WERI-Rb-1 (cell line): ENCODE measurements at regions not wholly inside any gene's neighbourhood (a gene's known extent, or its start where the extent isn't known, plus 50 kb on each side); places are given as distances from the start of the nearest gene placed in this dataset.

Experiments used
- DNase-seq: peaks from one replicate; pipeline ENCODE4 v3.0.0-alpha.2; 2020
- H3K27ac ChIP-seq: fragments of 250-450 bp; sonication (Bioruptor Pico); 2 replicates; pipeline ENCODE4 v1.5.1; 2020; ENCODE audit warnings: mild to moderate bottlenecking, moderate library complexity
- H3K27me3 ChIP-seq: fragments of 250-450 bp; sonication (Bioruptor Pico); 2 replicates; pipeline ENCODE4 v1.5.1; 2021; ENCODE audit warnings: mild to moderate bottlenecking, low read depth, moderate library complexity; ENCODE audit not compliant: insufficient read depth, severe bottlenecking
- H3K36me3 ChIP-seq: fragments of 250-450 bp; sonication (Bioruptor Pico); 2 replicates; pipeline ENCODE4 v1.5.1; 2020; ENCODE audit warnings: mild to moderate bottlenecking, moderate library complexity
- H3K4me3 ChIP-seq: 2 replicates; pipeline ENCODE4 v1.5.1; 2011; ENCODE audit warnings: low read depth, mild to moderate bottlenecking, control low read depth, low read length
- H3K9me3 ChIP-seq: fragments of 250-450 bp; sonication (Bioruptor Pico); 2 replicates; pipeline ENCODE4 v1.5.1; 2021; ENCODE audit warnings: mild to moderate bottlenecking, moderate library complexity; ENCODE audit not compliant: severe bottlenecking
- TF ChIP-seq, protein P1 (sequence below): IDR thresholded peaks from 2 replicates; pipeline ENCODE4 v1.5.1; 2011; ENCODE audit warnings: low read depth, mild to moderate bottlenecking, control low read depth, inconsistent platforms, low read length

DNA sequence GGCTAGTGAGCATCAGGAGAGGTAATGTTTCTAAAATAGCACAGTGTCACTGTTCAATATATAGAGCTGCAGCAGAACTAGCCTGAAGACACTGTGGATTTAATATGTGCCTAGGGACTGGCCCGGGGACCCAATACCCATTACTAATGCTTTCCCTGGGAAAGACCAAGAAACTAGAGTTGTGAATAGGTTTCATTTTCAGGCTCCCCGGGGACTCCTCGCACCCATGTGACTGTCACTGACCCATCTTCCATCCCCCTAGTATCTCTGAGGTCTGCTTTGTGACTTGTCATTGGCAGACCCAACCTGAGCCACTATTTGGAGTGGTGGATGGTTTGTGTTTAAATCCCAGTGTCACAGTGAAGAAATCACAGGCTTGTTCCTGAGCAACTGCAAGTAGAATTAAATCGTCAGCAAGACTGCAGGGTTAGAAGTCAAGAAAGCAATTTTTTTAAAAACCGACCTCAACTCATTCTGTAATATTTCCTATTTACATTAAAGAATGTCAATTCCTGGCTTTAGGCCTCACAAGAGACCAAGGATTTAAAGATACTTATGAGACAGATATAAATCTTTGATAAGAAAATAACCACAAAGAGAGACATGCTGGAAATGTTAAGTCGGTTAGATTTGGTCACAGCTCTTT is 130.0 kb upstream of the TNR start:
- no peaks in the 10 kb centered on the region for H3K9me3 ChIP-seq
- no peak for DNase-seq
- TF ChIP-seq, protein P1, sequence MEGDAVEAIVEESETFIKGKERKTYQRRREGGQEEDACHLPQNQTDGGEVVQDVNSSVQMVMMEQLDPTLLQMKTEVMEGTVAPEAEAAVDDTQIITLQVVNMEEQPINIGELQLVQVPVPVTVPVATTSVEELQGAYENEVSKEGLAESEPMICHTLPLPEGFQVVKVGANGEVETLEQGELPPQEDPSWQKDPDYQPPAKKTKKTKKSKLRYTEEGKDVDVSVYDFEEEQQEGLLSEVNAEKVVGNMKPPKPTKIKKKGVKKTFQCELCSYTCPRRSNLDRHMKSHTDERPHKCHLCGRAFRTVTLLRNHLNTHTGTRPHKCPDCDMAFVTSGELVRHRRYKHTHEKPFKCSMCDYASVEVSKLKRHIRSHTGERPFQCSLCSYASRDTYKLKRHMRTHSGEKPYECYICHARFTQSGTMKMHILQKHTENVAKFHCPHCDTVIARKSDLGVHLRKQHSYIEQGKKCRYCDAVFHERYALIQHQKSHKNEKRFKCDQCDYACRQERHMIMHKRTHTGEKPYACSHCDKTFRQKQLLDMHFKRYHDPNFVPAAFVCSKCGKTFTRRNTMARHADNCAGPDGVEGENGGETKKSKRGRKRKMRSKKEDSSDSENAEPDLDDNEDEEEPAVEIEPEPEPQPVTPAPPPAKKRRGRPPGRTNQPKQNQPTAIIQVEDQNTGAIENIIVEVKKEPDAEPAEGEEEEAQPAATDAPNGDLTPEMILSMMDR = no peak
- H3K36me3 ChIP-seq = no peaks in the 10 kb centered on the region
- no peak overlapping the region for H3K4me3 ChIP-seq
- H3K27ac ChIP-seq = no peak overlapping the region
- no peaks in the 10 kb centered on the region for H3K27me3 ChIP-seq

DNA sequence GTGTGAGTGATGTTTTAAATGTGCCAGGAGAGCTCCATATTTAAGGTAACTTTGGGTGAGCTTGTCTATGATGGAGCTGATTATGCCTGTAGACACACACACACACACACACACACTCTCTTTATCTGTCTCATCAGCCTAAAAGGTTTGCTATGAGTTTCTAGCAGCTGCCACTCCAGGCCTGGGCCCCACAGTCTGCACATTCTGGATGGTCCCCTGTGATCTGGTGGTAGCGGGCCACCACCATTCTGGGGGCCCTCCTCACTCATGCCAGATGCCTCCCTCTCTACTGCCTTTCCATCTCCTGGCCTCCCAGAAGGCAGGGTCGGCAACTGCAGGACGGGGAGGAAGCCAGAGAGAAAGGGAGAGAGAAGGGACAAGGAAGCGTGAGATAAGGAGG is 129.2 kb upstream of the TNR start:
- Histone ChIP-seq H3K27me3 (no peaks in the 10 kb centered on the region), H3K4me3 (no peak overlapping the region), H3K9me3 (no peaks in the 10 kb centered on the region), H3K27ac (no peak overlapping the region), H3K36me3 (no peaks in the 10 kb centered on the region)
- DNase-seq = no peak
- TF ChIP-seq, protein P1 = no peak

DNA sequence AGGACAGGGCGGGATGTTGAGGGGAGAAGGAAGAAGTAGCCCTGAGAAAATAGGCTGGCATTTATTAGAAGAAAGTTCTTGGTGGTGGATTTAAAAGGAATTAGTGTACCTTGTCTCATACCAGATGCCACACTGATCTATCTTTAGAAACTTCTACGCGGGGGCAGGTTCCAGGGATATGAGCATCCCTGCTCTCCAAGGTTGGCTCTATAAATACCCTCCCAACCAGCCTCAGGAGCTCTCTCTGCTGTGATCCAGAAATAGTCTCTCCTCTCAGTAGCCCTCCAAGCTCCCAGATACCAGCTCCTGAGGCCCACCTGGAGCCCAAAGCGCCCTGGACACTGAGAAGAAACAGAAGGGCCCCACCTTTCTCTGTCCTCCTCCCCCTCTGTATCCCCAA is 128.3 kb upstream of the TNR start:
- DNase-seq = no peak
- Histone ChIP-seq H3K4me3 (no peak overlapping the region), H3K27ac (no peak overlapping the region), H3K36me3 (no peaks in the 10 kb centered on the region), H3K27me3 (no peaks in the 10 kb centered on the region), H3K9me3 (no peaks in the 10 kb centered on the region)
- TF ChIP-seq, protein P1 = no peak

- no peak overlapping the region for H3K4me3 ChIP-seq
- H3K27ac ChIP-seq = no peak overlapping the region
- TF ChIP-seq, protein P1 = no peak
- no peak for DNase-seq
- H3K27me3 ChIP-seq = no peaks in the 10 kb centered on the region
- H3K36me3 ChIP-seq = no peaks in the 10 kb centered on the region
- no peaks in the 10 kb centered on the region for H3K9me3 ChIP-seq
Measured at GRCh38 chr1:175870217-175870616, 126.8 kb upstream of the TNR start.

GRCh38 chr1:175866776-175867175 is 123.4 kb upstream of the TNR start:
- no peak overlapping the region for H3K4me3 ChIP-seq
- TF ChIP-seq, protein P1 = no peak
- H3K27ac ChIP-seq = no peak overlapping the region
- no peaks in the 10 kb centered on the region for H3K36me3 ChIP-seq
- no peaks in the 10 kb centered on the region for H3K9me3 ChIP-seq
- H3K27me3 ChIP-seq = no peaks in the 10 kb centered on the region
- no peak for DNase-seq
